CD14-positive monocyte (primary cell): ENCODE measurements at regions not wholly inside any gene's neighbourhood (a gene's known extent, or its start where the extent isn't known, plus 50 kb on each side); places are given as distances from the start of the nearest gene placed in this dataset.

ENCODE experiments used
- DNase-seq, 3 donors: peaks; one replicate each; pipeline ENCODE4 v3.0.0-alpha.2; 2011 to 2022
- H2AFZ ChIP-seq: 2 replicates; pipeline ENCODE4 v1.6.0; 2012; ENCODE audit warnings: mild to moderate bottlenecking, low read depth, low read length, inconsistent platforms; ENCODE audit not compliant: insufficient read depth, poor library complexity, severe bottlenecking
- H3K27ac ChIP-seq, 2 donors: 1 replicate in 1 of 2; 2 replicates in 1 of 2; pipeline ENCODE4 v1.5.1; 2012 to 2013; ENCODE audit warnings: low read length in 2 of 2, control low read depth in 1 of 2, inconsistent platforms in 1 of 2, low read depth in 1 of 2, mild to moderate bottlenecking in 1 of 2
- H3K27me3 ChIP-seq, 2 donors: one replicate each; pipeline versions ENCODE4 v1.6.0 to v1.6.1; 2011 to 2013; ENCODE audit warnings: low read length in 2 of 2; ENCODE audit not compliant: control insufficient read depth in 2 of 2, insufficient read depth in 2 of 2
- H3K36me3 ChIP-seq, 2 donors: replicated peaks in 1 of 2; 1 replicate in 1 of 2; 2 replicates in 1 of 2; pipeline versions ENCODE4 v1.5.1 to v1.6.1; 2012 to 2013; ENCODE audit warnings: low read length in 2 of 2, control low read depth in 1 of 2, inconsistent platforms in 1 of 2, mild to moderate bottlenecking in 1 of 2; ENCODE audit not compliant: insufficient read depth in 2 of 2, control insufficient read depth in 1 of 2
- H3K4me1 ChIP-seq, 2 donors: 1 replicate in 1 of 2; 2 replicates in 1 of 2; pipeline versions ENCODE4 v1.5.1 to v1.6.1; 2012 to 2013; ENCODE audit warnings: low read length in 2 of 2, control low read depth in 1 of 2, inconsistent platforms in 1 of 2, mild to moderate bottlenecking in 1 of 2, moderate library complexity in 1 of 2; ENCODE audit not compliant: insufficient read depth in 2 of 2, control insufficient read depth in 1 of 2
- H3K4me2 ChIP-seq: replicated peaks from 2 replicates; pipeline ENCODE3; 2012; ENCODE audit warnings: low read length, moderate library complexity, mild to moderate bottlenecking; ENCODE audit not compliant: poor library complexity, severe bottlenecking; ENCODE audit errors: extremely low read depth
- H3K4me3 ChIP-seq, 3 experiments: fragments of 200-600 bp in 1 of 3; sonication (generic) in 1 of 3; replicated peaks in 1 of 3; 1 replicate in 2 of 3; 2 replicates in 1 of 3; pipeline ENCODE4 v1.5.1; 2011 to 2013; ENCODE audit warnings: low read length in 3 of 3, mild to moderate bottlenecking in 3 of 3, control low read depth in 2 of 3, low read depth in 2 of 3, inconsistent platforms in 1 of 3, moderate library complexity in 1 of 3
- H3K79me2 ChIP-seq: 2 replicates; pipeline ENCODE4 v1.6.0; 2012; ENCODE audit warnings: mild to moderate bottlenecking, control low read depth, inconsistent platforms, low read length, moderate library complexity; ENCODE audit not compliant: insufficient read depth
- H3K9ac ChIP-seq: 2 replicates; pipeline ENCODE4 v1.6.0; 2017; ENCODE audit warnings: low read length, mild to moderate bottlenecking; ENCODE audit not compliant: insufficient read depth, poor library complexity, severe bottlenecking
- H3K9me3 ChIP-seq, 2 donors: replicated peaks in 1 of 2; 1 replicate in 1 of 2; 2 replicates in 1 of 2; pipeline versions ENCODE4 v1.5.1 to v1.6.1; 2012 to 2013; ENCODE audit warnings: low read length in 2 of 2, control low read depth in 1 of 2; ENCODE audit not compliant: control insufficient read depth in 1 of 2, insufficient read depth in 1 of 2
- H4K20me1 ChIP-seq: 2 replicates; pipeline ENCODE4 v1.6.0; 2012; ENCODE audit warnings: mild to moderate bottlenecking, low read length, control low read depth, moderate library complexity; ENCODE audit not compliant: insufficient read depth
- H3K27ac Mint-ChIP-seq, 7 donors: one replicate each; pipeline ENCODE4 v1.8.0; 2020; ENCODE audit warnings: mild to moderate bottlenecking in 7 of 7, mixed read lengths in 7 of 7, moderate library complexity in 6 of 7, inconsistent platforms in 2 of 7
- H3K27me3 Mint-ChIP-seq, 3 donors: one replicate each; pipeline ENCODE4 v1.8.0; 2021 to 2022; ENCODE audit warnings: low read depth in 3 of 3, mild to moderate bottlenecking in 3 of 3, mixed read lengths in 3 of 3, moderate library complexity in 3 of 3, inconsistent platforms in 1 of 3
- H3K36me3 Mint-ChIP-seq, 2 donors: one replicate each; pipeline ENCODE4 v1.8.0; 2020; ENCODE audit warnings: mixed read lengths in 2 of 2, inconsistent platforms in 1 of 2, mild to moderate bottlenecking in 1 of 2
- H3K4me1 Mint-ChIP-seq: one replicate; pipeline ENCODE4 v1.8.0; 2020; ENCODE audit warnings: mild to moderate bottlenecking, mixed read lengths
- H3K4me3 Mint-ChIP-seq, 2 donors: one replicate each; pipeline ENCODE4 v1.8.0; 2020; ENCODE audit warnings: mild to moderate bottlenecking in 2 of 2, mixed read lengths in 2 of 2, moderate library complexity in 1 of 2
- H3K9me3 Mint-ChIP-seq, 7 donors: one replicate each; pipeline ENCODE4 v1.8.0; 2020 to 2022; ENCODE audit warnings: mixed read lengths in 7 of 7, mild to moderate bottlenecking in 6 of 7, moderate library complexity in 6 of 7, inconsistent platforms in 2 of 7
- WGBS: methylation state at CpG from one replicate; pipeline ENCODE4 v1.1.5; 2013; ENCODE audit warnings: missing lambda C conversion rate; ENCODE audit not compliant: insufficient coverage; 5-methylcytosine and 5-hydroxymethylcytosine counted together
- intact Hi-C, 2 donors: fragments of 100-400 bp; cut with micrococcal nuclease; formaldehyde crosslinking; loops; one replicate each; pipeline versions ENCODE4 v1.15.0 to v1.15.1; 2023
- TF ChIP-seq, protein P1 (sequence below): fragments of 200-600 bp; IDR thresholded peaks from one replicate; pipeline ENCODE4 v1.8.0; 2022; ENCODE audit warnings: antibody characterized with exemption, mild to moderate bottlenecking

- no peaks in the 10 kb centered on the region for H3K36me3 Mint-ChIP-seq
- H3K4me1 ChIP-seq: no peaks in the 10 kb centered on the region
- TF ChIP-seq, protein P1, sequence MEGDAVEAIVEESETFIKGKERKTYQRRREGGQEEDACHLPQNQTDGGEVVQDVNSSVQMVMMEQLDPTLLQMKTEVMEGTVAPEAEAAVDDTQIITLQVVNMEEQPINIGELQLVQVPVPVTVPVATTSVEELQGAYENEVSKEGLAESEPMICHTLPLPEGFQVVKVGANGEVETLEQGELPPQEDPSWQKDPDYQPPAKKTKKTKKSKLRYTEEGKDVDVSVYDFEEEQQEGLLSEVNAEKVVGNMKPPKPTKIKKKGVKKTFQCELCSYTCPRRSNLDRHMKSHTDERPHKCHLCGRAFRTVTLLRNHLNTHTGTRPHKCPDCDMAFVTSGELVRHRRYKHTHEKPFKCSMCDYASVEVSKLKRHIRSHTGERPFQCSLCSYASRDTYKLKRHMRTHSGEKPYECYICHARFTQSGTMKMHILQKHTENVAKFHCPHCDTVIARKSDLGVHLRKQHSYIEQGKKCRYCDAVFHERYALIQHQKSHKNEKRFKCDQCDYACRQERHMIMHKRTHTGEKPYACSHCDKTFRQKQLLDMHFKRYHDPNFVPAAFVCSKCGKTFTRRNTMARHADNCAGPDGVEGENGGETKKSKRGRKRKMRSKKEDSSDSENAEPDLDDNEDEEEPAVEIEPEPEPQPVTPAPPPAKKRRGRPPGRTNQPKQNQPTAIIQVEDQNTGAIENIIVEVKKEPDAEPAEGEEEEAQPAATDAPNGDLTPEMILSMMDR: no peak
- intact Hi-C loops: no loop called here
- no peaks in the 10 kb centered on the region for H4K20me1 ChIP-seq
- H3K4me2 ChIP-seq: no peak overlapping the region
- H3K27me3 ChIP-seq: no peaks in the 10 kb centered on the region
- H3K4me3 ChIP-seq: no peak overlapping the region
- peaks cover 3 to 16% (median 8%) of the 10 kb centered on the region in 7 donors for H3K9me3 Mint-ChIP-seq
- no peak overlapping the region for H2AFZ ChIP-seq
- H3K4me1 Mint-ChIP-seq: no peaks in the 10 kb centered on the region
- no peaks in the 10 kb centered on the region for H3K27me3 Mint-ChIP-seq
- H3K79me2 ChIP-seq: no peaks in the 10 kb centered on the region
- no peak overlapping the region for H3K27ac Mint-ChIP-seq
- no peaks in the 10 kb centered on the region for H3K36me3 ChIP-seq
- H3K27ac ChIP-seq: no peak overlapping the region
- DNase-seq: no peak
- no peak overlapping the region for H3K9ac ChIP-seq
- H3K4me3 Mint-ChIP-seq: no peak overlapping the region
- H3K9me3 ChIP-seq: peaks cover 1 to 2% of the 10 kb centered on the region in 2 donors
Measured at GRCh38 chr15:36152936-36153335, 426.5 kb upstream of the CDIN1 start.

- no peaks in the 10 kb centered on the region for H3K4me1 Mint-ChIP-seq
- no peaks in the 10 kb centered on the region for H3K79me2 ChIP-seq
- intact Hi-C loops: no loop called here
- H3K27ac ChIP-seq: no peak overlapping the region
- no peak overlapping the region for H2AFZ ChIP-seq
- H3K4me1 ChIP-seq: no peaks in the 10 kb centered on the region
- DNase-seq: no peak
- peaks cover 2 to 11% of the 10 kb centered on the region in 2 donors for H3K9me3 ChIP-seq
- no peaks in the 10 kb centered on the region for H3K36me3 Mint-ChIP-seq
- H3K9ac ChIP-seq: no peak overlapping the region
- no peak overlapping the region for H3K4me3 Mint-ChIP-seq
- H4K20me1 ChIP-seq: no peaks in the 10 kb centered on the region
- no peaks in the 10 kb centered on the region for H3K27me3 ChIP-seq
- H3K27ac Mint-ChIP-seq: no peak overlapping the region
- no peak overlapping the region for H3K4me2 ChIP-seq
- peaks cover 0 to 2% (median 0%) of the 10 kb centered on the region in 3 donors for H3K27me3 Mint-ChIP-seq
- WGBS: 63% methylated on average over 1 of the region's 1 CpG
- H3K36me3 ChIP-seq: no peaks in the 10 kb centered on the region
- TF ChIP-seq, protein P1: no peak
- H3K9me3 Mint-ChIP-seq: peaks cover 2 to 15% (median 8%) of the 10 kb centered on the region in 7 donors
- H3K4me3 ChIP-seq: no peak overlapping the region
Measured at GRCh38 chr15:36156879-36157427, 422.5 kb upstream of the CDIN1 start.
